Astrocyte (in vitro differentiated cells and primary cell): ENCODE measurements at regions not wholly inside any gene's neighbourhood (a gene's known extent, or its start where the extent isn't known, plus 50 kb on each side); places are given as distances from the start of the nearest gene placed in this dataset.

Experiments used
- DNase-seq: peaks from one replicate; pipeline ENCODE4 v3.0.0-alpha.2; 2010; ENCODE audit warnings: low read depth
- FAIRE-seq: peaks from 2 replicates; lab custom pipeline; 2011; peaks lifted over from hg19 to GRCh38; lab: Jason Lieb, UNC
- H2AFZ ChIP-seq: 2 replicates; pipeline ENCODE4 v1.6.0; 2012; ENCODE audit warnings: low read depth, low read length, inconsistent platforms
- H3K27ac ChIP-seq: 2 replicates; pipeline ENCODE4 v1.5.1; 2011; ENCODE audit warnings: low read depth, low read length, inconsistent platforms
- H3K27me3 ChIP-seq: 2 replicates; pipeline ENCODE4 v1.6.0; 2011; ENCODE audit warnings: low read length, inconsistent platforms; ENCODE audit not compliant: insufficient read depth
- H3K36me3 ChIP-seq: 2 replicates; pipeline ENCODE4 v1.5.1; 2011; ENCODE audit warnings: low read length, inconsistent platforms; ENCODE audit not compliant: insufficient read depth
- H3K4me1 ChIP-seq: 2 replicates; pipeline ENCODE4 v1.5.1; 2011; ENCODE audit warnings: low read length, inconsistent platforms; ENCODE audit not compliant: insufficient read depth
- H3K4me2 ChIP-seq: 2 replicates; pipeline ENCODE4 v1.6.0; 2012; ENCODE audit warnings: low read length, inconsistent platforms
- H3K4me3 ChIP-seq: 2 replicates; pipeline ENCODE4 v1.5.1; 2011; ENCODE audit warnings: low read depth, mild to moderate bottlenecking, low read length, inconsistent platforms; ENCODE audit not compliant: insufficient read depth
- H3K79me2 ChIP-seq: 2 replicates; pipeline ENCODE4 v1.6.0; 2012; ENCODE audit warnings: mild to moderate bottlenecking, low read length, inconsistent platforms; ENCODE audit not compliant: insufficient read depth
- H3K9ac ChIP-seq: 2 replicates; pipeline ENCODE4 v1.6.0; 2012; ENCODE audit warnings: mild to moderate bottlenecking, low read length, inconsistent platforms
- H3K9me3 ChIP-seq: 2 replicates; pipeline ENCODE4 v1.5.1; 2012; ENCODE audit warnings: low read depth, mild to moderate bottlenecking, low read length, inconsistent platforms; ENCODE audit not compliant: insufficient read depth
- H4K20me1 ChIP-seq: 2 replicates; pipeline ENCODE4 v1.6.0; 2012; ENCODE audit warnings: low read length, inconsistent platforms; ENCODE audit not compliant: insufficient read depth
- H3K27ac Mint-ChIP-seq: one replicate; pipeline ENCODE4 v1.8.0; 2021; ENCODE audit warnings: mild to moderate bottlenecking, mixed read lengths; ENCODE audit not compliant: unreplicated experiment
- H3K27me3 Mint-ChIP-seq: one replicate; pipeline ENCODE4 v1.8.0; 2021; ENCODE audit warnings: low read depth, mixed read lengths; ENCODE audit not compliant: unreplicated experiment
- H3K36me3 Mint-ChIP-seq: one replicate; pipeline ENCODE4 v1.8.0; 2021; ENCODE audit warnings: low read depth, mixed read lengths; ENCODE audit not compliant: unreplicated experiment
- H3K4me1 Mint-ChIP-seq: one replicate; pipeline ENCODE4 v1.8.0; 2021; ENCODE audit warnings: low read depth, mixed read lengths; ENCODE audit not compliant: unreplicated experiment
- H3K4me3 Mint-ChIP-seq: one replicate; pipeline ENCODE4 v1.8.0; 2021; ENCODE audit warnings: mild to moderate bottlenecking, moderate library complexity, mixed read lengths; ENCODE audit not compliant: unreplicated experiment
- H3K9me3 Mint-ChIP-seq: one replicate; pipeline ENCODE4 v1.8.0; 2021; ENCODE audit warnings: mild to moderate bottlenecking, mixed read lengths; ENCODE audit not compliant: unreplicated experiment
- CTCF ChIP-seq: IDR thresholded peaks from 2 replicates; pipeline ENCODE4 v1.5.1; 2011; ENCODE audit warnings: low read depth, mild to moderate bottlenecking, inconsistent platforms, low read length, moderate library complexity; ENCODE audit not compliant: insufficient read depth
- EZH2 ChIP-seq: IDR thresholded peaks from 2 replicates; pipeline ENCODE4 v1.6.1; 2012; ENCODE audit warnings: mild to moderate bottlenecking, low read length, inconsistent platforms; ENCODE audit not compliant: insufficient read depth

- H3K4me3 Mint-ChIP-seq = no peak overlapping the region
- TF ChIP-seq CTCF = peak; percentile 40
- TF ChIP-seq EZH2 = no peak
- FAIRE-seq (no peak), DNase-seq (peak; percentile 26)
- no peak overlapping the region for H3K4me3 ChIP-seq
- no peak overlapping the region for H3K27ac ChIP-seq
- no peaks in the 10 kb centered on the region for H3K27me3 ChIP-seq
- no peaks in the 10 kb centered on the region for H4K20me1 ChIP-seq
- H3K9me3 Mint-ChIP-seq = peaks cover 3% of the 10 kb centered on the region
- H2AFZ ChIP-seq = no peak overlapping the region
- H3K36me3 Mint-ChIP-seq = no peaks in the 10 kb centered on the region
- H3K27ac Mint-ChIP-seq = no peak overlapping the region
- peaks cover 8% of the 10 kb centered on the region for H3K27me3 Mint-ChIP-seq
- H3K9me3 ChIP-seq = no peaks in the 10 kb centered on the region
- H3K79me2 ChIP-seq = no peaks in the 10 kb centered on the region
- H3K4me1 ChIP-seq = peaks cover 13% of the 10 kb centered on the region
- H3K4me1 Mint-ChIP-seq = peaks cover 14% of the 10 kb centered on the region
- H3K36me3 ChIP-seq = no peaks in the 10 kb centered on the region
- no peak overlapping the region for H3K9ac ChIP-seq
- H3K4me2 ChIP-seq = peak overlapping the region; percentile 6
Observed at GRCh38 chr14:22471545-22472121, 117.4 kb downstream of the DAD1 start.

GRCh38 chr14:22469538-22470303 is 119.3 kb downstream of the DAD1 start:
- Mint-ChIP-seq H3K27ac (no peak overlapping the region), H3K27me3 (peaks cover 4% of the 10 kb centered on the region), H3K4me1 (peaks cover 17% of the 10 kb centered on the region), H3K36me3 (no peaks in the 10 kb centered on the region), H3K4me3 (no peak overlapping the region), H3K9me3 (peaks cover 3% of the 10 kb centered on the region)
- H3K4me1 ChIP-seq = peaks cover 24% of the 10 kb centered on the region
- TF ChIP-seq EZH2 = no peak
- no peak for TF ChIP-seq CTCF
- no peaks in the 10 kb centered on the region for H3K36me3 ChIP-seq
- no peaks in the 10 kb centered on the region for H3K9me3 ChIP-seq
- no peaks in the 10 kb centered on the region for H4K20me1 ChIP-seq
- DNase-seq (no peak), FAIRE-seq (no peak)
- no peak overlapping the region for H2AFZ ChIP-seq
- H3K27ac ChIP-seq = no peak overlapping the region
- H3K79me2 ChIP-seq = no peaks in the 10 kb centered on the region
- H3K4me2 ChIP-seq = no peak overlapping the region
- no peak overlapping the region for H3K4me3 ChIP-seq
- H3K9ac ChIP-seq = no peak overlapping the region
- H3K27me3 ChIP-seq = no peaks in the 10 kb centered on the region

- peaks cover 19% of the 10 kb centered on the region for H3K4me1 ChIP-seq
- no peaks in the 10 kb centered on the region for H3K36me3 ChIP-seq
- FAIRE-seq = no peak
- no peaks in the 10 kb centered on the region for H3K79me2 ChIP-seq
- Mint-ChIP-seq H3K27me3 (peaks cover 4% of the 10 kb centered on the region), H3K4me3 (no peak overlapping the region), H3K9me3 (peaks cover 3% of the 10 kb centered on the region), H3K27ac (no peak overlapping the region), H3K36me3 (no peaks in the 10 kb centered on the region), H3K4me1 (peaks cover 15% of the 10 kb centered on the region)
- H3K27me3 ChIP-seq = no peaks in the 10 kb centered on the region
- no peak overlapping the region for H3K4me2 ChIP-seq
- no peak overlapping the region for H3K9ac ChIP-seq
- H2AFZ ChIP-seq = no peak overlapping the region
- no peak overlapping the region for H3K27ac ChIP-seq
- DNase-seq = no peak
- no peak overlapping the region for H3K4me3 ChIP-seq
- no peaks in the 10 kb centered on the region for H4K20me1 ChIP-seq
- H3K9me3 ChIP-seq = no peaks in the 10 kb centered on the region
- no peak for TF ChIP-seq EZH2
- no peak for TF ChIP-seq CTCF
Observed at GRCh38 chr14:22468830-22469229, 120.2 kb downstream of the DAD1 start.
